ENCODE measurements at regions not wholly inside any gene's neighbourhood (a gene's known extent, or its start where the extent isn't known, plus 50 kb on each side); places are given as distances from the start of the nearest gene placed in this dataset.

GRCh38 chr10:108078263-108078662 is 913.8 kb upstream of the SORCS1 start:
- H3K27ac ChIP-seq (ENCODE audit: low read depth, low read length) = no peak overlapping the region
- no peaks in the 10 kb centered on the region for H3K36me3 ChIP-seq (ENCODE audit: low read length)
- peaks cover 4% of the 10 kb centered on the region; the same call in 1 of the 2 replicates for H3K9me3 ChIP-seq (ENCODE audit: insufficient read depth, low read length)

GRCh38 chr10:108072466-108072865 is 908.0 kb upstream of the SORCS1 start:
- H3K36me3 ChIP-seq (ENCODE audit: low read length) = no peaks in the 10 kb centered on the region
- H3K9me3 ChIP-seq (ENCODE audit: insufficient read depth, low read length) = no peaks in the 10 kb centered on the region; the same call in 1 of the 2 replicates
- H4K20me1 ChIP-seq (ENCODE audit: low read depth, low read length) = no peaks in the 10 kb centered on the region
- no peaks in the 10 kb centered on the region for H3K9me2 ChIP-seq (replicated peaks; ENCODE audit: insufficient read depth, low read length)
- no peaks in the 10 kb centered on the region for H3K27me3 ChIP-seq (ENCODE audit: low read length)
- no peaks in the 10 kb centered on the region for H3K79me2 ChIP-seq (ENCODE audit: insufficient read depth, low read length)
- no peak overlapping the region for H3K4me3 ChIP-seq (ENCODE audit: insufficient read depth, low read length, poor library complexity, severe bottlenecking)
- no peaks in the 10 kb centered on the region for H3F3A ChIP-seq (ENCODE audit: insufficient read depth)
- H3K9ac ChIP-seq (ENCODE audit: low read length) = no peak overlapping the region
- H3K4me2 ChIP-seq (ENCODE audit: low read depth, low read length, poor library complexity, severe bottlenecking) = no peak overlapping the region
- H2AFZ ChIP-seq (ENCODE audit: low read depth, low read length, severe bottlenecking) = no peak overlapping the region
- TF ChIP-seq CTCF (IDR thresholded peaks at IDR 0.05; ENCODE audit: insufficient read depth, low read length, poor library complexity, severe bottlenecking) = no peak
- TF ChIP-seq EZH2phosphoT487 (conservative IDR thresholded peaks at IDR 0.05; ENCODE audit: low read length) = no peak
- H3K27ac ChIP-seq (ENCODE audit: low read depth, low read length) = no peak overlapping the region

More at GRCh38 chr10:108078263-108078662, 913.8 kb upstream of the SORCS1 start:
- TF ChIP-seq CTCF (IDR thresholded peaks at IDR 0.05; ENCODE audit: insufficient read depth, low read length, poor library complexity, severe bottlenecking) = no peak
- TF ChIP-seq EZH2phosphoT487 (conservative IDR thresholded peaks at IDR 0.05; ENCODE audit: low read length) = no peak
- Histone ChIP-seq H3K9ac (ENCODE audit: low read length) (no peak overlapping the region), H3K4me2 (ENCODE audit: low read depth, low read length, poor library complexity, severe bottlenecking) (no peak overlapping the region), H3K27me3 (ENCODE audit: low read length) (no peaks in the 10 kb centered on the region), H3K4me3 (ENCODE audit: insufficient read depth, low read length, poor library complexity, severe bottlenecking) (no peak overlapping the region), H3F3A (ENCODE audit: insufficient read depth) (no peaks in the 10 kb centered on the region), H4K20me1 (ENCODE audit: low read depth, low read length) (no peaks in the 10 kb centered on the region), H3K9me2 (replicated peaks; ENCODE audit: insufficient read depth, low read length) (no peaks in the 10 kb centered on the region), H3K79me2 (ENCODE audit: insufficient read depth, low read length) (no peaks in the 10 kb centered on the region), H2AFZ (ENCODE audit: low read depth, low read length, severe bottlenecking) (no peak overlapping the region)

- TF ChIP-seq CTCF (IDR thresholded peaks at IDR 0.05; ENCODE audit: insufficient read depth, low read length, poor library complexity, severe bottlenecking) = no peak
- no peak for TF ChIP-seq EZH2phosphoT487 (conservative IDR thresholded peaks at IDR 0.05; ENCODE audit: low read length)
- Histone ChIP-seq H3K9ac (ENCODE audit: low read length) (no peak overlapping the region), H3K27me3 (ENCODE audit: low read length) (no peaks in the 10 kb centered on the region), H3K9me3 (ENCODE audit: insufficient read depth, low read length) (no peaks in the 10 kb centered on the region), H3K4me2 (ENCODE audit: low read depth, low read length, poor library complexity, severe bottlenecking) (no peak overlapping the region), H3F3A (ENCODE audit: insufficient read depth) (no peaks in the 10 kb centered on the region), H3K4me3 (ENCODE audit: insufficient read depth, low read length, poor library complexity, severe bottlenecking) (no peak overlapping the region), H3K79me2 (ENCODE audit: insufficient read depth, low read length) (no peaks in the 10 kb centered on the region), H4K20me1 (ENCODE audit: low read depth, low read length) (no peaks in the 10 kb centered on the region), H2AFZ (ENCODE audit: low read depth, low read length, severe bottlenecking) (no peak overlapping the region), H3K27ac (ENCODE audit: low read depth, low read length) (no peak overlapping the region), H3K9me2 (replicated peaks; ENCODE audit: insufficient read depth, low read length) (no peaks in the 10 kb centered on the region), H3K36me3 (ENCODE audit: low read length) (no peaks in the 10 kb centered on the region)
Measured at GRCh38 chr10:108070789-108071188, 906.3 kb upstream of the SORCS1 start.
